ENCODE measurements at regions not wholly inside any gene's neighbourhood (a gene's known extent, or its start where the extent isn't known, plus 50 kb on each side); places are given as distances from the start of the nearest gene placed in this dataset.

GRCh38 chr20:50385733-50386640 is 124.2 kb upstream of the PTPN1 start:
- Histone ChIP-seq H3K36me3 (ENCODE audit: insufficient read depth, low read length) (no peaks in the 10 kb centered on the region), H3K4me2 (ENCODE audit: insufficient read depth, low read length) (peak overlapping the region; percentile 52; the same call in 1 of the 2 replicates), H3K9me3 (ENCODE audit: insufficient read depth, low read length, severe bottlenecking) (no peaks in the 10 kb centered on the region), H3K27ac (ENCODE audit: low read length) (no peak overlapping the region), H3K9ac (ENCODE audit: low read depth, low read length) (no peak overlapping the region), H3K4me1 (ENCODE audit: insufficient read depth, low read length) (peaks cover 26% of the 10 kb centered on the region), H3K79me2 (ENCODE audit: insufficient read depth, low read length) (no peaks in the 10 kb centered on the region), H4K20me1 (ENCODE audit: insufficient read depth, low read length) (0 out of 2 replicates have a peak, but pooled peaks cover 7% of the 10 kb centered on the region), H2AFZ (ENCODE audit: low read depth, low read length) (no peak overlapping the region), H3K27me3 (ENCODE audit: insufficient read depth, low read length, poor library complexity) (peaks cover 15% of the 10 kb centered on the region), H3K4me3 (ENCODE audit: low read depth in 1 of 2, low read length in 2 of 2) (no peak overlapping the region)
- TF ChIP-seq CTCF (IDR thresholded peaks at IDR 0.05; ENCODE audit: borderline replicate concordance, extremely low read depth, low read length, poor library complexity, severe bottlenecking) (no peak), EZH2 (IDR thresholded peaks at IDR 0.05; ENCODE audit: borderline replicate concordance, low read depth, low read length, severe bottlenecking) (no peak)
- ATAC-seq (ENCODE audit: insufficient read depth, low read depth): peak; percentile 81
- DNase-seq: peak; percentile 42

DNA sequence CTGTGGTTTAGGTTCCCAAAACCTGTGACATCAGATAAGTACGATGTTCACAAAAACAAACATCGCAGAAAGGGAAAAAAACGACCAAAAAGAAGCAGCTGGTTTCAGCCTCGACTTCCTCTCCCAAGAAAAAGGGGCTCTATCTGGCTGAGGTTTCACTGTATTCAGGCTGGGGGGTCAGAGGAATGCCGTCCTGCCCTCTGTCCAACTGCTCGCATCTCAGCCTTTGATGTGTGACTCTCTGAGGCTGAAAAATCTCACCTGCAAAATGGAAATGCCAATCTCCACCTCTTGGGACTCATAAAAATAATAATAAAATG is 123.6 kb upstream of the PTPN1 start:
- Histone ChIP-seq H3K9me3 (ENCODE audit: insufficient read depth, low read length, severe bottlenecking) (no peaks in the 10 kb centered on the region), H4K20me1 (ENCODE audit: insufficient read depth, low read length) (peaks cover 10% of the 10 kb centered on the region; the same call in 1 of the 2 replicates), H3K79me2 (ENCODE audit: insufficient read depth, low read length) (no peaks in the 10 kb centered on the region), H3K4me3 (ENCODE audit: low read depth in 1 of 2, low read length in 2 of 2) (no peak overlapping the region), H3K27me3 (ENCODE audit: insufficient read depth, low read length, poor library complexity) (peaks cover 15% of the 10 kb centered on the region), H3K4me2 (ENCODE audit: insufficient read depth, low read length) (peak overlapping the region; percentile 52; the same call in 1 of the 2 replicates), H3K27ac (ENCODE audit: low read length) (no peak overlapping the region), H3K36me3 (ENCODE audit: insufficient read depth, low read length) (no peaks in the 10 kb centered on the region), H2AFZ (ENCODE audit: low read depth, low read length) (no peak overlapping the region), H3K4me1 (ENCODE audit: insufficient read depth, low read length) (peaks cover 26% of the 10 kb centered on the region), H3K9ac (ENCODE audit: low read depth, low read length) (no peak overlapping the region)
- ATAC-seq (ENCODE audit: insufficient read depth, low read depth): no peak; the same call in 2 of the 3 replicates
- DNase-seq: no peak
- TF ChIP-seq CTCF (IDR thresholded peaks at IDR 0.05; ENCODE audit: borderline replicate concordance, extremely low read depth, low read length, poor library complexity, severe bottlenecking): no peak
- no peak for TF ChIP-seq EZH2 (IDR thresholded peaks at IDR 0.05; ENCODE audit: borderline replicate concordance, low read depth, low read length, severe bottlenecking)

DNA sequence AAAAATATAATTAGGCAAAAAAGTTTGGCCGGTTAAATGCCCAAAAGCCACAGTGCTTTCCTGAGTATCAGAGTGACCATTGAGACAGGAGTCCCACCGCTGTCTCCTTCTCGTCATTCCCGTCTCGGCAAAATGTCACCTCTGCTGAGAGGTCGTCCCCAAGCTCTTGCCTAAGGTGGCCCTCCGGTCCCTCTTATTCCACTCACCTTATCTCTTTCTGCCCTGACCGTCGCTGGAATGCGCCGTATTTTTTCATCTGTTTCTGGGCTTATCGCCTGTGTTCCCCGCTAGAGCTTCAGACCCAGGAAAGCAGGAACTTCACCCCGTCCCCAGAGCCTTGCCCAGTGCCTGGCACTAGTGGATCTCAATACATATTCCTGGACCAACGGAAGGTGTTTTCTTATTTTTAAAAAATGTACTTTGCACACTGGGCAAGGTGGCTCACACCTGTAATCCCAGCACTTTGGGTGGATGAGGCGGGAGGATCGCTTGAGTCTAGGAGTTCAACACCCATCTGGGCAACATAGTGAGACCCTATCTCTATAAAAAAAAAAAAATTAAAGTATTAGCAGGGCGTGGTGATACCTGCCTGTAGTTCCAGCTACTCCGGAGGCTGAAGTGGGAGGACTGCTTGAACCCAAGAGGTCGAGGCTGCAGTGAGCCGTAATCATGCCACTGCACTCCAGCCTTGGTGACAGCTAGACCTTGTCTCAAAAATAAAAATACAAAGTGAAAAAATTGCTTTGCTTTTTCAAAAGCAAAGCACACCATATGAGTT is 122.8 kb upstream of the PTPN1 start:
- Histone ChIP-seq H3K9me3 (ENCODE audit: insufficient read depth, low read length, severe bottlenecking) (no peaks in the 10 kb centered on the region), H3K79me2 (ENCODE audit: insufficient read depth, low read length) (no peaks in the 10 kb centered on the region), H3K4me1 (ENCODE audit: insufficient read depth, low read length) (peaks cover 18% of the 10 kb centered on the region), H3K27me3 (ENCODE audit: insufficient read depth, low read length, poor library complexity) (peaks cover 15% of the 10 kb centered on the region), H4K20me1 (ENCODE audit: insufficient read depth, low read length) (peaks cover 10% of the 10 kb centered on the region; the same call in 1 of the 2 replicates), H3K36me3 (ENCODE audit: insufficient read depth, low read length) (no peaks in the 10 kb centered on the region), H3K4me3 (ENCODE audit: low read depth in 1 of 2, low read length in 2 of 2) (no peak overlapping the region), H3K9ac (ENCODE audit: low read depth, low read length) (no peak overlapping the region), H2AFZ (ENCODE audit: low read depth, low read length) (no peak overlapping the region), H3K27ac (ENCODE audit: low read length) (no peak overlapping the region), H3K4me2 (ENCODE audit: insufficient read depth, low read length) (no peak overlapping the region)
- DNase-seq (no peak), ATAC-seq (ENCODE audit: insufficient read depth, low read depth) (no peak)
- no peak for TF ChIP-seq CTCF (IDR thresholded peaks at IDR 0.05; ENCODE audit: borderline replicate concordance, extremely low read depth, low read length, poor library complexity, severe bottlenecking)
- TF ChIP-seq EZH2 (IDR thresholded peaks at IDR 0.05; ENCODE audit: borderline replicate concordance, low read depth, low read length, severe bottlenecking): no peak

All from DND-41 (cell line).